GM12872 (cell line): ENCODE measurements at regions not wholly inside any gene's neighbourhood (a gene's known extent, or its start where the extent isn't known, plus 50 kb on each side); places are given as distances from the start of the nearest gene placed in this dataset.

Experiments
- TF ChIP-seq, protein P1 (sequence below): IDR thresholded peaks from 3 replicates; pipeline ENCODE4 v1.5.1; 2011; ENCODE audit warnings: low read depth, mild to moderate bottlenecking, low read length, moderate library complexity; ENCODE audit not compliant: insufficient read depth

DNA sequence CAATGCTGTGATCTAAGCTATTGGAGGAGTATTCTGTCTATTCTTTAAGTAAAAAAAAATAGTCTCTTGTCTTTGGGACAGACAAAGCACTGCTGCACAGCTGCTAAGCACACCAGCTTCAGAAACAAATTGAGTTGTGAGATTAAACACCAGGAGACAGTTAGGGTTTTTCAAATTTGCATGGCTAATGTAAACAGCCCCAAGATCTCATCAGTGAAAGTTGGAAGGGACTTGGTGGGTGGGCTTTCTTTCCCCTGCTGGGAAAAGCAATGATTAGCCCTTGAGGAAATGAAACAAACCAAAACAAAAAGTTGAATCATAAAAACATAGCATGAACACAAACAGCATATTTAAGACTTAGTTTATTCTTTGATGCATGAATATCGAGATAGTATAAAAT is 143.6 kb upstream of the SLITRK1 start:
- TF ChIP-seq, protein P1, sequence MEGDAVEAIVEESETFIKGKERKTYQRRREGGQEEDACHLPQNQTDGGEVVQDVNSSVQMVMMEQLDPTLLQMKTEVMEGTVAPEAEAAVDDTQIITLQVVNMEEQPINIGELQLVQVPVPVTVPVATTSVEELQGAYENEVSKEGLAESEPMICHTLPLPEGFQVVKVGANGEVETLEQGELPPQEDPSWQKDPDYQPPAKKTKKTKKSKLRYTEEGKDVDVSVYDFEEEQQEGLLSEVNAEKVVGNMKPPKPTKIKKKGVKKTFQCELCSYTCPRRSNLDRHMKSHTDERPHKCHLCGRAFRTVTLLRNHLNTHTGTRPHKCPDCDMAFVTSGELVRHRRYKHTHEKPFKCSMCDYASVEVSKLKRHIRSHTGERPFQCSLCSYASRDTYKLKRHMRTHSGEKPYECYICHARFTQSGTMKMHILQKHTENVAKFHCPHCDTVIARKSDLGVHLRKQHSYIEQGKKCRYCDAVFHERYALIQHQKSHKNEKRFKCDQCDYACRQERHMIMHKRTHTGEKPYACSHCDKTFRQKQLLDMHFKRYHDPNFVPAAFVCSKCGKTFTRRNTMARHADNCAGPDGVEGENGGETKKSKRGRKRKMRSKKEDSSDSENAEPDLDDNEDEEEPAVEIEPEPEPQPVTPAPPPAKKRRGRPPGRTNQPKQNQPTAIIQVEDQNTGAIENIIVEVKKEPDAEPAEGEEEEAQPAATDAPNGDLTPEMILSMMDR, result no peak

DNA sequence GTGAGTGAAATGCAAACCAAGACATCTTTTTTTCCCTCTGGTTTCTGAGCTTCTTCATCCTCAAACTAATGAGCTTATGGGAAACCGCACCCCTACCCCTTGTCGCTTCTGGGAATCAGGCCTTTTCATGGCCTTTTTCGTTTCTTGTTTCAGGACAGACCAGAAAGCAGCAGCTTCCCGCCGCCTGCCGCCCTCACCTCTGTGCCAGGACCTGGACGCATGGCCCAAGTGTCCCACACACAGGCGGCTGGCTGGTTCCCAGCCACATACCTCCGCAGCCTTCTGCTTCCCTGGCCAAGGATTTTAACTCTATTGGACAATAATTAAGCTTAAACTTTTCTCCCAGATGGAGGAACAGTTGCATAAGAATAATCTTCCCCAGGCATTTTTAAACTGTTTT is 114.1 kb upstream of the SLITRK1 start:
- TF ChIP-seq, protein P1, result no peak

DNA sequence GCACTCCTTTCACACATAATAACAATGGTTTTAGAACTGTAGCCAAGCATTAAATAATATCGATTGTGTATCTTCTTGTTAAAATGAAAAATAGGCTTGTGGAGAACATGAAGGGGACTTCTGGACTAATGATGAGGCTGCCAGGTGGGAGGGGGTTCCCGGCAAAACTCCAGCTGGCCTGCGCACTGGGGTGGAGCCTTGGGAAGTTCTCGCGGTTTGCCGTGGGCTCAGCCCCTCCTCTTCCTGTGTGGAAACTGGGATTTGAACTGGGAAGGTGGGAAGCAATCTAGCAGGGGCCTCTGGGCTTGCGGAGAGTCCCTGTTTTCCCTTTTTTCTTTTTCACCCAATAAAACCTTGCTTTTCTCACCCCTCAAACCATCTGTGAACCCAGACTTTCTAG is 113.7 kb upstream of the SLITRK1 start:
- TF ChIP-seq, protein P1, result no peak

DNA sequence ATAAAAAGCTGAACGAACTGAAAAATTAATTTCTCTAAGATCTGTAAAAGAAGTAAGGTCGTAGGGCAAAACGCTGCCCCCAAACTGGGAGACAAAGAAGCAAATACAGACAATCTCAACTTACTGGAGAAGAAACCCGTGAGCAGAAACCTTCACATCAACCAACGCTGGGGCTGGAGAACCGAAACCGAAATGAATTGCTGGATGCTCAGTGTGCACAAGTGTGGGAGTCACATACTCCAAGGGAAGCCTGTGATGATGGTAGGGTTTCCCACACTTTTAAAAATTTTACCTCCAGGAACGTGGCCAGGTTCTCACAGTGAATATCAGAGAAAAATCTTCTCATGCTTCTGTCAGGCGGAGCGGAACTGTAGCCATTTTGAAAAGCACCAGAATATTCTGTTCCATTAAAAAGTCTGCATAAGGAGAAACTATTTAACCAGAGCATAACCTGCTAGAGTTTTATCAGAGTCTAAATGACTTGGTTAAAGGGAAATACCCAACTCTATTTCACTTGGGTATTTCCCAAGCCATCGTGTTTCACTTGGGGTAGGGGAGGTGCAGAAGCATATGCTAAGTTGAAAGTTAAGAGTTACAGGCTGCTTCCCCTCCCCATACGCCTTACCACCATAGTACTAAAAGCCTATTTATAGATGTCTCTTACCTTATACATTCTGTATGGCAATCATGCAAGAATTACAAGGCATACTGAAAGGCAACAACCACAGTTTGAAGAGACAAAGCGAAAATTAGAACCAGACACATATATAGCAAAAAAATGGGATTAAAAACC is 110.5 kb upstream of the SLITRK1 start:
- TF ChIP-seq, protein P1, result no peak

DNA sequence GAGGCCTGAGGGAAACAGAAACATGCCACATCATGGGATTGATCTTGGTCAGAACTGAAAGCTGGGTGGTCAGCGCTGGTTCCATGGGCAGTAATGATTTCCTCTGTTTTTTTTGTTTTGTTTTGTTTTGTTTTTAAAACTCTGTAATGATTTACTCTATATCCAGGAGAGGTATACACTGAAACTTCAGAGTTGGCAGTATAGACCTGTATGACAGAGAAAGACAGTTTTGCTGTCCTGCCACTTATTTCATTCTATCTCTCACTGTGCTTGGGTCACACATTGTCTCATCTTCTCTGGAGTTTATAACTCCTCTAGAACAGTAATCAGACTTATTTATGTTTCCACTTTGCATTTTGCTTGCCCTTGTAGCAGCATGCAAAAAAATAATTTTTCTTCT is 105.1 kb upstream of the SLITRK1 start:
- TF ChIP-seq, protein P1, result no peak

DNA sequence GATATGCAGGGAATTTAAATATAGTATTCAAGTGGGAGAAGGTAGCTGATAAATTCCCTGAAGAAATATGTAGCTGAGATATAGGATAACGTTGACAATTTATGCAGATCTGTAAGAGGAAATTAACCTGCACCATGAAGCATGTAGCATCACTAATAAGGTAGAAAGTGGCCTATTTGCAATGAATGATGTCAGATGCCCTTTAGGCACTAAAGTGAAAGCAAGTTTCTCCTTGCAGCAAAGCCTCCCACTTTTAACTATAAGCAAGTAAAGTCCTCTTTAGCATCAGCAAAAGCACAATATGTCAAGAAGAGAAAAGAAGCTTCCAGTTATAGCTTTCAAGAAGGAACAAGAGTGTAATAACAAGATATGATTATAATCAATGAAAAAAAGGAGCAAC is 102.5 kb upstream of the SLITRK1 start:
- TF ChIP-seq, protein P1, result no peak

DNA sequence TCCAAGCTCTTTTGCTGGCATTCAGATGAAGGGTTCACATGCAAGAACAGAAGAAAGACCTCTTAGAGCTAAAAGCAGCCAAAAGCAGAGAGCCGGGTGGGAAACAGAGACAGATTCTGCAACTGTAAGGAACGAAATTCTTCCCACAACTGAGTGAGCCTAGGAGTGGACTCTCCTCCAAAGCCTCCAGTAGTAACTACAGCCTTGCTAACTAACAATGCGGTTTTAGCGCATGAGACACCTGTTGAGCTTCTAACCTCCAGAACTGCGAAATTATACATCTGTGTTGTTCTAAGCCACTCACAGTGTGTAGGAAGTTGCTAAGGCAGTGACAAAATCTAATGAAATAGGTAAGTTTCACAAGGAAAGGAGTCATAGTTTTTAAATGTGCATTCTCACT is 98.1 kb upstream of the SLITRK1 start:
- TF ChIP-seq, protein P1, result no peak
